ENCODE measurements at regions not wholly inside any gene's neighbourhood (a gene's known extent, or its start where the extent isn't known, plus 50 kb on each side); places are given as distances from the start of the nearest gene placed in this dataset.

GRCh38 chr11:116294630-116295029 is 478.2 kb downstream of the BUD13 start:
- no peak overlapping the region for H3K4me3 ChIP-seq
- H3K27ac ChIP-seq: no peak overlapping the region
- TF ChIP-seq POLR2A (IDR thresholded peaks at IDR 0.05): no peak
- TF ChIP-seq, protein P1, sequence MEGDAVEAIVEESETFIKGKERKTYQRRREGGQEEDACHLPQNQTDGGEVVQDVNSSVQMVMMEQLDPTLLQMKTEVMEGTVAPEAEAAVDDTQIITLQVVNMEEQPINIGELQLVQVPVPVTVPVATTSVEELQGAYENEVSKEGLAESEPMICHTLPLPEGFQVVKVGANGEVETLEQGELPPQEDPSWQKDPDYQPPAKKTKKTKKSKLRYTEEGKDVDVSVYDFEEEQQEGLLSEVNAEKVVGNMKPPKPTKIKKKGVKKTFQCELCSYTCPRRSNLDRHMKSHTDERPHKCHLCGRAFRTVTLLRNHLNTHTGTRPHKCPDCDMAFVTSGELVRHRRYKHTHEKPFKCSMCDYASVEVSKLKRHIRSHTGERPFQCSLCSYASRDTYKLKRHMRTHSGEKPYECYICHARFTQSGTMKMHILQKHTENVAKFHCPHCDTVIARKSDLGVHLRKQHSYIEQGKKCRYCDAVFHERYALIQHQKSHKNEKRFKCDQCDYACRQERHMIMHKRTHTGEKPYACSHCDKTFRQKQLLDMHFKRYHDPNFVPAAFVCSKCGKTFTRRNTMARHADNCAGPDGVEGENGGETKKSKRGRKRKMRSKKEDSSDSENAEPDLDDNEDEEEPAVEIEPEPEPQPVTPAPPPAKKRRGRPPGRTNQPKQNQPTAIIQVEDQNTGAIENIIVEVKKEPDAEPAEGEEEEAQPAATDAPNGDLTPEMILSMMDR (IDR thresholded peaks at IDR 0.05): no peak
- no peak for TF ChIP-seq POLR2AphosphoS5 (IDR thresholded peaks at IDR 0.05; ENCODE audit: insufficient read depth in 1 of 2, low read depth in 1 of 2)
- intact Hi-C loops (cut with DNase I): no loop called here
- no peaks in the 10 kb centered on the region for H3K9me3 ChIP-seq
- no peaks in the 10 kb centered on the region for H3K4me1 ChIP-seq
- H3K36me3 ChIP-seq: no peaks in the 10 kb centered on the region
- no peaks in the 10 kb centered on the region for H3K27me3 ChIP-seq
- no peak for DNase-seq (ENCODE audit: extremely low spot score in 2 of 2)

GRCh38 chr11:116287866-116288265 is 484.9 kb downstream of the BUD13 start:
- intact Hi-C loops (cut with DNase I): no loop called here
- H3K9me3 ChIP-seq: no peaks in the 10 kb centered on the region
- no peaks in the 10 kb centered on the region for H3K27me3 ChIP-seq
- TF ChIP-seq POLR2A (IDR thresholded peaks at IDR 0.05) (no peak), POLR2AphosphoS5 (IDR thresholded peaks at IDR 0.05; ENCODE audit: insufficient read depth in 1 of 2, low read depth in 1 of 2) (no peak)
- TF ChIP-seq, protein P1 (IDR thresholded peaks at IDR 0.05): no peak
- H3K27ac ChIP-seq: no peak overlapping the region
- H3K4me3 ChIP-seq: no peak overlapping the region
- H3K4me1 ChIP-seq: no peaks in the 10 kb centered on the region
- no peaks in the 10 kb centered on the region for H3K36me3 ChIP-seq
- no peak for DNase-seq (ENCODE audit: extremely low spot score in 2 of 2)

DNA sequence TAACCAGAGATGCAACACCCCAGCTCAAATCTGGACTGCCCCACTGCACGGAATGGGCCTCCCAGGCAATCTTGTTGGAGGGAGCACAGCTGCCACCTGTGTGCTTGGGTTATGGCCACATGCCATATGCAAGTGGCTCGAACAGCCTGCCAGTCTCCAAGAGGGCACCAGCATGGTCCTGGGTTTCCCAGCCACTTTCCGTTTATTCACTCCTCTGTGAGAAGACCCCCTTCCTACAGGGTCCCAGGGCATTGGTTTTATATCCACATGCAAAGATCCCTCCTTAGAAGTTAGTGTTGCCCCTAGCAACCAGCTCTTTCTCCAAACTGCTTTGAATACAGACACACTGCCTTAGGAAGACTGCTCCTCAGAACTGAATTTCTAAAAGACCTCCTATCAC is 487.8 kb downstream of the BUD13 start:
- intact Hi-C loops (cut with DNase I): no loop called here
- Histone ChIP-seq H3K27me3 (no peaks in the 10 kb centered on the region), H3K27ac (no peak overlapping the region), H3K36me3 (no peaks in the 10 kb centered on the region), H3K4me1 (no peaks in the 10 kb centered on the region), H3K4me3 (no peak overlapping the region), H3K9me3 (no peaks in the 10 kb centered on the region)
- no peak for DNase-seq (ENCODE audit: extremely low spot score in 2 of 2)
- TF ChIP-seq, protein P1 (IDR thresholded peaks at IDR 0.05): no peak

- intact Hi-C loops (cut with DNase I): no loop called here
- Histone ChIP-seq H3K27me3 (no peaks in the 10 kb centered on the region), H3K4me3 (no peak overlapping the region), H3K36me3 (no peaks in the 10 kb centered on the region), H3K4me1 (no peaks in the 10 kb centered on the region), H3K27ac (no peak overlapping the region), H3K9me3 (no peaks in the 10 kb centered on the region)
- DNase-seq (ENCODE audit: extremely low spot score in 2 of 2): no peak
- TF ChIP-seq POLR2A (IDR thresholded peaks at IDR 0.05): no peak
- no peak for TF ChIP-seq POLR2AphosphoS5 (IDR thresholded peaks at IDR 0.05; ENCODE audit: insufficient read depth in 1 of 2, low read depth in 1 of 2)
- TF ChIP-seq, protein P1 (IDR thresholded peaks at IDR 0.05): no peak
Observed at GRCh38 chr11:116283300-116283699, 489.5 kb downstream of the BUD13 start.

DNA sequence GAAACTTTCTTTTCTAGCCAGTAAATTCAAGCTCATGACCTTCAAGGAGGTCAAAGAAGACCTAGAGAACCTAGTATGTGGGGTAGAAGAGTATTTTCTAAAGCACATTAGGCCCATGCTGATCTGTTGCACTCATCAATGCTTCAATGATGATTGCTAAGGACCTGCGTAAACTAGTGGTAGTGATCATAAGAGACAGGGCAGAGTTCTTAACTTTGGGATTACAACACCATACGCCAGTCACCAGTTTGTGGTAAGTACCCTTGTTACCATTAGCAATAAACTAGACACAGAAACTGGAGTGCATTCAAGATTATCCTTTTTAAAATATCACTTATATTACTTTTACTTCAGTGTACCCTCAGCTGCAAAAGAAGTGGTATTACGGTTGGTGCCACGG is 490.3 kb downstream of the BUD13 start:
- H3K4me3 ChIP-seq: no peak overlapping the region
- no peak for TF ChIP-seq POLR2A (IDR thresholded peaks at IDR 0.05)
- no peak for TF ChIP-seq POLR2AphosphoS5 (IDR thresholded peaks at IDR 0.05; ENCODE audit: insufficient read depth in 1 of 2, low read depth in 1 of 2)
- TF ChIP-seq, protein P1 (IDR thresholded peaks at IDR 0.05): no peak
- H3K9me3 ChIP-seq: no peaks in the 10 kb centered on the region
- intact Hi-C loops (cut with DNase I): no loop called here
- no peaks in the 10 kb centered on the region for H3K27me3 ChIP-seq
- H3K27ac ChIP-seq: no peak overlapping the region
- no peaks in the 10 kb centered on the region for H3K36me3 ChIP-seq
- no peak for DNase-seq (ENCODE audit: extremely low spot score in 2 of 2)
- H3K4me1 ChIP-seq: no peaks in the 10 kb centered on the region
